GM18868 (cell line): ENCODE measurements at regions not wholly inside any gene's neighbourhood (a gene's known extent, or its start where the extent isn't known, plus 50 kb on each side); places are given as distances from the start of the nearest gene placed in this dataset.
"Not testable (repeated sequence)": the region's sequence is repeated elsewhere in the genome, so short reads cannot be mapped to it uniquely, and the experiment has no call there.

Source experiments
- ATAC-seq: cut with Tn5 transposase; IDR thresholded peaks from one replicate; pipeline ENCODE4 v1.9.1; 2021; ENCODE audit warnings: mild to moderate bottlenecking, moderate library complexity; ENCODE audit not compliant: unreplicated experiment

GRCh38 chr17:31721291-31722025 lies 137.6 kb downstream of the COPRS start:
- no peak for ATAC-seq

GRCh38 chr17:31717251-31717650 lies 141.8 kb downstream of the COPRS start:
- ATAC-seq, result not testable (repeated sequence)

GRCh38 chr17:31715446-31715845 lies 143.6 kb downstream of the COPRS start:
- ATAC-seq, result no peak

GRCh38 chr17:31704483-31704882 lies 154.6 kb downstream of the COPRS start:
- no peak for ATAC-seq

GRCh38 chr17:31702041-31702440 lies 157.0 kb downstream of the COPRS start:
- no peak for ATAC-seq

- no peak for ATAC-seq
Measured at GRCh38 chr17:31700973-31701372, 158.1 kb downstream of the COPRS start.

- no peak for ATAC-seq
Measured at GRCh38 chr17:31699886-31700285, 159.2 kb downstream of the COPRS start.

- no peak for ATAC-seq
Measured at GRCh38 chr17:31699281-31699680, 159.8 kb downstream of the COPRS start.

- no peak for ATAC-seq
Measured at GRCh38 chr17:31698751-31699150, 160.3 kb downstream of the COPRS start.

- ATAC-seq, result no peak
Measured at GRCh38 chr17:31697838-31698237, 161.2 kb downstream of the COPRS start.

- ATAC-seq, result no peak
Measured at GRCh38 chr17:31696703-31697325, 162.2 kb downstream of the COPRS start.

- no peak for ATAC-seq
Measured at GRCh38 chr17:31696184-31696602, 162.9 kb downstream of the COPRS start.

GRCh38 chr17:31695456-31696090 lies 163.5 kb downstream of the COPRS start:
- ATAC-seq, result no peak

GRCh38 chr17:31693433-31694220 lies 165.4 kb downstream of the COPRS start:
- no peak for ATAC-seq

- ATAC-seq, result no peak
Measured at GRCh38 chr17:31692632-31693031, 166.4 kb downstream of the COPRS start.

- ATAC-seq, result no peak
Measured at GRCh38 chr17:31692027-31692426, 167.0 kb downstream of the COPRS start.

- no peak for ATAC-seq
Measured at GRCh38 chr17:31691251-31691905, 167.7 kb downstream of the COPRS start.

GRCh38 chr17:31690151-31690551 lies 168.9 kb downstream of the COPRS start:
- no peak for ATAC-seq

GRCh38 chr17:31688701-31689100 lies 170.3 kb downstream of the COPRS start:
- no peak for ATAC-seq

- no peak for ATAC-seq
Measured at GRCh38 chr17:31687505-31688126, 171.4 kb downstream of the COPRS start.
